Hematopoietic multipotent progenitor cell treated with erythropoietin and hydrocortisone succinate and interleukin-3 and kit ligand, for 15 days (in vitro differentiated cells): ENCODE measurements at regions not wholly inside any gene's neighbourhood (a gene's known extent, or its start where the extent isn't known, plus 50 kb on each side); places are given as distances from the start of the nearest gene placed in this dataset.
"Not testable (repeated sequence)": the region's sequence is repeated elsewhere in the genome, so short reads cannot be mapped to it uniquely, and the experiment has no call there.

Experiments used
- DNase-seq: peaks from one replicate; pipeline ENCODE4 v3.0.0-alpha.2; 2015; ENCODE audit warnings: low spot score

DNA sequence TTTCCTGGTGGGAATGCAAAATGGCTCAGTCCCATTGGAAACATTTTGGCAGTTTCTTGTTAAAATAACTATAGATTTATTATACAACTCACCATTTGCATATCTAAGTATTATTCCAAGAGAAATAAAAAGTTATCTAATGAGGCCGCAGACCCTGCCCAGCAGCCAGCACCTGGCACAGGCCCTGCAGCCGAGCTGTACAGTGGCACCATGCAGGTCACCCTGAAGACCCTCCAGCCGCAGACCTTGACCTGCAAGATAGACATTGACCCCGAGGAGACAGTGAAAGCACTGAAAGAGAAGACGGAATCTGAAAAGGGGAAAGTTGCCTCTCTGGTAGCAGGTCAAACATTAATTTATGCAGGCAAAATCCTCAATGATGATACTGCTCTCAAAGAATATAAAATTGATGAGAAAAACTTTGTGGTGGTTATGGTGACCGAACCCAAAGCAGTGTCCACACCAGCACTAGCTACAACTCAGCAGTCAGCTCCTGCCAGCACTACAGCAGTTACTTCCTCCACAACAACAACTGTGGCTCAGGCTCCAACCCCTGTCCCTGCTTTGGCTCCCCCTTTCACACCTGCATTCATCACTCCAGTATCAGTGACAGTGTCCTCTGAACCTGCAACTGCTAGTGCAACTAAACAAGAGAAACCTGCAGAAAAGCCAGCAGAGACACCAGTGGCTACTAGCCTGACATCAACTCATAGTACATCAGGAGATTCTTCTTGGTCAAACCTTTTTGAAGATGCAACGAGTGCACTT is 113.5 kb upstream of the SATB1 start:
- no peak for DNase-seq

DNA sequence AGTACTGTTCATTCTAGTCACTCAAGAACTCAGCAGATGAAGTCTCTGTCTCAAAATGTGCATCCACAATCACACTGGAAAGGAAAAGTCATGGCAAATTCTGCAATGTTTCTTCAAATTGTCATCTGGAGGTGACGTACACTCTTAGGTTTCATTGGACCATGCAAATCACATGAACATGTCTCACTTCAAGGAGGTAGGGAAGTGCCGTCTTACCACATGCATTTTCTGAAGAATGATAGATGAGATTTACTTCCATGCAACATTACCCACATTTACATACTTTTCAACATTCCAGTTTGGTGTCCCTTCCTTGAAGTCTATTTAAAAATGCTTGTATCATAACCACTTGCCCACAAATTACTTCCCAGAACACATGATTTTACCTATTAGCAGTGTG is 107.9 kb upstream of the SATB1 start:
- no peak for DNase-seq

DNA sequence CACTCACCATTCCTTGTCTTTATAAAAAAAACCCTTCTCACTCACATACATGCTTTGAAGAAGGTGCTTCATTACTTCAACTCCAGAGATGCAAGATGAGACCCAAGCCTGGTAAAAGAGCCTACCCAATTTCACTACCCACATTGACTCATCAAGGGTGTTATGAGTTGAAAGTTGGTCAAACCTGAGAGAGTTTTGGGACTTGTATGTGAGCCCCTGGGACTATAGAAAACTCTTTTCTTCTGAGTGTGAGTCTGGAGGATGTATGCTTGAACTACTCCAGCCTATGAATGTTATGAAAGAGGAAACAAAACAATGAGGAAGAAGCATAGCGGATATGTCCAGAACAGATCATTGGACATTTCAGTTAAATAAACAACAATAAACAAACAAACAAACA is 106.5 kb upstream of the SATB1 start:
- no peak for DNase-seq

DNA sequence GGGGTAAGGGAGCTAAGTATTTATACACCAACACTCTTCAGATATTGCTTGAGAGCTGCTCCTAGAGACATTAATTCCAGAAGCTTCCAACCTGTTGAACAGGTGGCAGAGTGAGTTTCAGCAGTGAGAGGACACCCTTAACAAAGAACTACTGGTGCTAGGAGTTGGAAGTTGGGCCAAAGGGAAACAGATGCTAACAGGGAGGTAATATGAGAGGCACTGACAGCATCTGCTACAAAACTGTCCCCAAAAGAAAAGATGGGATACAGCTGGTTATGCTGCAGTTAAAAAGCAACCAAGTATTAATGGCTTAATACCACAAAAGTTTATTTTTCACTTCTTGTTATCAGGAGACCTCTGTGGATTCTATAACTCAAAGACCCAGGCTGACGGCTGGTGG is 104.5 kb upstream of the SATB1 start:
- DNase-seq: no peak

DNA sequence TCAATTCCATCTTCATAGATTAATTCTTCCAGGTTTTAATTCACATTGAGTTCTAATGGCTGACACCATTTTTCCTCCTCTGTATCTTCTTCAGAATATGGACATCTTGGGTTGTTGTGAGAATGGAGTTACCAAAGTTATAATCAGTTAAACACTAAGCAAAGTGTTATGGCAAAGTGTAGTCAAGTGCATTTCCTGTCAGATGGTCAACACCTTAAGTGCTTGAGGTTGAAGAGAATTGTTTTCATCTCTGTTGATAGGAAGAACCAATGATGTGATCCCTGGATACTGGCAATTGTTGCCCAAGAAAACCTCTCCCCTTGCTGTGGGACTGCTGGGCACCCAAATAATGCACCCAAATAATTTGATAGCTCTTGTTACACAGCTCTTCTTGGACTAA is 102.6 kb upstream of the SATB1 start:
- DNase-seq: no peak

DNA sequence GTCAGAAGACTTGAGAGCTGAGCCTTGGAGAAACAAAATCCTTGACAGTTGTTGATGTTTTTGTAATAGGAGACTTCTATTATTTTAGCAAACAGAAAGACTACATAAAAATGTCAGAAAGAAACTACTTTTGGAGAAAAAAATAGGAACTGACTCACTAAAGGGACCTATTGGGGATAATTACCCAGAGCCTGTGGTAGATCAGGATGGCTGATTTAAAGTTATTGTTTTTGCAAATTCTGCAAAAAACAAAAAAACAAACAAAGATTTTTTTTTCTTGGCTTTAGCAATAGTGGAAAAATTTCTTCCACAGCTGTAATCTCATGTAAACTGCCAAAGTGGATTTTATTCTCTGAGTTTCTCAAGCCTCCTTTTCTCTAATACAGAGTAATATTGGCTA is 101.5 kb upstream of the SATB1 start:
- DNase-seq: no peak

DNA sequence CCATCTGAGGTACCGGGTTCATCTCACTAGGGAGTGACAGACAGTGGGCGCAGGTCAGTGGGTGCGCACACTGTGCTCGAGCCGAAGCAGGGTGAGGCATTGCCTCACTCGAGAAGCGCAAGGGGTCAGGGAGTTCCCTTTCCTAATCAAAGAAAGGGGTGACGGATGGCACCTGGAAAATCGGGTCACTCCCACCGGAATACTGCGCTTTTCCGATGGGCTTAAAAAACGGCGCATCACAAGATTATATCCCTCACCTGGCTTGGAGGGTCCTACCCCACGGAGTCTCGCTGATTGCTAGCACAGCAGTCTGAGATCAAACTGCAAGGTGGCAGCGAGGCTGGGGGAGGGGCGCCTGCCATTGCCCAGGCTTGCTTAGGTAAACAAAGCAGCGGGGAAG is 91.0 kb upstream of the SATB1 start:
- DNase-seq: not testable (repeated sequence)

DNA sequence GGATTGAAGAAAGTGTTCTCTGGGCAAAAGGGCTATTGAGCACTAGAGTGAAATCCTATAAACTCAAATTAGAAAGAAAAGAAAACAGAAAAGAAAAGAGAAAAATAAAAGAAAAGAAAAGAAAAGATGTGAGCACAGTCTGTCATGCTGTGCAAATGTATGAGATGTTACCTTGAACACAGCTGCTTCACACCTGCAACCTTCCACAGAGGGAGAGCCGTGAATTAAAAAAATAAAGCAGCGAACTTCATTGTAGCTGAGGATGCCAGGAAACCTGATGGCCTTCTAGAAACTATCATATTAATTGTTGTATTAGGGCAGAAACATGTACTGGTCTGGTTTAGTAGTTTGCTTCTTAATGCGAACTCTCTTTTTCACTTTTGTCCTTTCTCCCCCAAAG is 88.0 kb upstream of the SATB1 start:
- DNase-seq: no peak

DNA sequence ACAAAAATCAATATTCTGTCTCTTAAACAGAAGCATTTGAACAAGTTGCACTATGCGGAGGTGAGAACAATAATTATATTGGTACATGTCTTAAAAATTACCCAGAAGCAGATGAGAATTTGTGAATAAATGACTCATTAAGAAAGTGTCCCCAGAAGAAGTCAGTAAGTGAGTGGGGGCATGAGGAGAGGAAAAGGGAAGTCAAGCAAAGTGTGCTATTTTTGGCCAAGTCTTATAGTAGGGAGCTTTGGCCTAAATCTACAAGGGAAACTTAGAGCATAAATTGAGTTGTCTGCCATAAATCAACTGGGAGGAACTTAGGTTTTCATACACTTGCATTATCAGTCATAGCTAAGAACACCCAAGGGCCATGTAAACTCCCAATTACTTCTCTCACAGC is 86.9 kb upstream of the SATB1 start:
- DNase-seq: no peak

DNA sequence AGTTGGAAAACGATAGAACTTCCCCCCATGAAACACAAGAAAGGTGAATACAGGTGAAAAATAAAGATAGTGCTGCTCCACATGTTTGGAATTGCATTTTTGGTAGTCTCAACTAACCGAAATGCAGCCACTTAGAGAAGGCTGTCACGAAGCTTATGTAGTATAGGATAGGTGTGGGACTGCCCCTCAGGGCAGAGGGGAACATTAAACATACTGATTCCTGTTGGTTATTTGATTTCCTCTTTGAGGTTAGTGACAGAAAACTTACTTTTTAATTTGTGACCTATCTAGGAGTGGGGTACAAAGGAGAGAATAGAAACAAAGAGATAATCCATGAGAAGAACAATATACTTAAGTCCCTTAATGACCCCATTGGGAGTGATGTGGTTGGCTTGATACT is 85.8 kb upstream of the SATB1 start:
- DNase-seq: no peak

DNA sequence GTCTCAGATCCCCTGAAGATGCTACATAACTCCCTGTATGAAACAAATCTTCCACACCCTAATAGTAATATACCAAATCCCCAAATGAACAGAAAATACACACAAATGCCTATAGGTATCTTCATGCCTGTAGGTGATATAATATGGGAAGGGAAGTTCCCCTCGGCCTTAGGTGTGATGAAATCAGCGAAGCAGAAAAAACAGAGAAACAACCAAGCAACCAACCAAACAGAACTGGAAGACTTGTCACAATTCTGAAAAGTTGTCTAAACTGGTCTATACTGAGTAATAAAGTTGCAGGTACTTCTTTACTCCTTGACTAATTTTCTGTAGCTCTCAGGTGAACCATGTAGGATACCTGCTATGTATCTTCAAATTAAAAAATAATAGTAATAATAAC is 82.2 kb upstream of the SATB1 start:
- no peak for DNase-seq

DNA sequence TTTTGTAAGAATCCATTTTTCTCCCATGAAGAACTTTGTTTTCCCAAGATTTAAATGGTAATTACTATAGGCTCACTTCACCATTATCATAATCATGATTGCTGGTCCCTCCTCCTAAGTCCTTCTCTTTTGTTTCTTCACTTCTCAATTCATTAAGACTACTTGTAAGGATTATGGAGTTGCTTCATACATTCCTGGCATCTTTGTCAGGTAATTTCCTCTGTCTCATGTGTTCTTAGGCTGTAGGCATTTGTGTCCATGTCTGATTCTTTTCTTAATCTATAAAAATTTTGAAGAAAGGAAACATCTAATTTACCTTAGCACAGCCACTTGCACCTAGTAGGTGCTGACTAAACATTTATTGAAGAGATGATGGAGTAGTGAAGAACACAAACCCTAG is 79.9 kb upstream of the SATB1 start:
- no peak for DNase-seq

DNA sequence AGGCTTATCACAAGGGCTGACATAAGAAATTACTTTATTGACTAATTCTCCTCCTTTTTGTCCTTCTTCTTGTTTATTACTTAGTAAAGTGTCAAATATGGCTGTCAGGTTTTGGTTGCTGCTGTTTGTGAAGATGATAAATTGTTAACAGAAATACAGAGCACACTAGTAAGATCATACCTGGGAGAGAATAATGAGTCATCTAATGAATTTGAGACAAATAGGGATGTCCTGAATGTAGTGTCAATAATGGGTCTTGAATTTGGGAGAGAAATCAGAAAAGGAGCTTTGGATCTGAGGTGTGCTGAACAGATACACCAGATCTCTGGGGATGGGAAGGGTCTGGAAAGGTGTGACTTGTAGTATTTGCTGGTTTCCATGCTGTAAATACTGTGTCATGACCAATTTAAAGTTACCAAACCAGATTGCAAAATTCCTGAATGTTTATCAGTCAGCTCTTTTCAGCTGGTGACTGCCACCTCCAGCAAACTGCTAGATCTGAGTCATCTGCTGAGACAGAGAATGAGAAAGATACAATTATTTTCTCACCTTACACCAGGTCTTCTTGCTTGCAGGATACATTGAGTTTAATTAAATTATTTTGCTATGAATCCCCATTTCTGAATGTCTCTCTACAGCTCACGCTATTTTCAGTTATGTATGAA is 76.7 kb upstream of the SATB1 start:
- no peak for DNase-seq

DNA sequence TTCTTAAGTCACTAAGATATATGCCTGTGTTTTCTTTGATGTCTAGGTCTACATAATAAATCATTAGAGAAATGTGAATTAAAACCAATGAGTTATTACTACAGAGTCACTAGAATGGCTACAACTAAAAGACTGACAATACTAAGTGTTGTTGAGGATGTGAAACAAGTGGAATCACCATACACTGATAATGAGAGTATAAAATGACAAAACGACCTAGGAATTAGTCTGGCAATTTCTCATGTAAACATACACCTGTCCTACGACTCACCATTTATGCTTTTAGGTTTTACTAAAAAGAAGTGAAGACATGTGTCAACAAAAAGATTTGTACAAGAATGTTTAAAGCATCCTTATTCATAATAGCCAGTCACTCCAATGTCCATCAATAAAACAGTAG is 75.2 kb upstream of the SATB1 start:
- DNase-seq: no peak

DNA sequence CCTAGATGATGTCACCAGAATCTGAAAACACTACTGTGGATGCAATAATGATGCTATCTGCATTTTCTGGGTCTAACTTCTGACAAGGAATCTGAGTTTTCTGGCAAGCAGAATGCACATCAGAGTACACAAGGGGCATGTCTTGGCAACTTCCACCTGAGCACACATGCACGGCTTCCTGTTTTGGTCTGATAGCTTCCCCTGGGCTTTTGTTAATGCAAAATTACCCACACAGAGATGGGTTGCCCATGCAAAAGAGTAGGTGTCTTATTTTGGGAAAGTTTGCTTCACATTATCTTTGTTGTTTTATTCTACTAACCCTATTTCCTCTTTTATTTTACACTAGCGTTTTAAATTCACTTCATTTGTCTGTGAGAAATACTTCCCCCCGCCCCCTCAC is 74.2 kb upstream of the SATB1 start:
- DNase-seq: no peak

DNA sequence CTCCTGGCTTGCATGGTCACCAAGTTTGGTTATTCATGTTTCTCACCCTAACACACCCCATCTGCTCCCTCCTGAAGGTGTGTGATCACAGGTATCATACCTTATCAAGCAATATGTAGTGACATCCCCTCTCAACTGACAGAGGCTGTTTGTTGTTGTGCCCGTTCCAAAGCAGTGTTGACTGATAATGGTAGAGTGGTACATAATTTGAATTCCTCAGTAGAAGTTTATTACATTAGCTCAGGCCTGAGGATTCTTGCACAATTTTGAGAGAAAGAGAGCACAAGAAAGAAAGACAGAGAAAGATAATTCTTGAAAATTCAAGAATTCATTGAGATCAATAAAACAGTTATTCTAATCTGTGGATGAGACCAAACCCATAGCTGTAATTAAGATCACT is 69.1 kb upstream of the SATB1 start:
- no peak for DNase-seq

DNA sequence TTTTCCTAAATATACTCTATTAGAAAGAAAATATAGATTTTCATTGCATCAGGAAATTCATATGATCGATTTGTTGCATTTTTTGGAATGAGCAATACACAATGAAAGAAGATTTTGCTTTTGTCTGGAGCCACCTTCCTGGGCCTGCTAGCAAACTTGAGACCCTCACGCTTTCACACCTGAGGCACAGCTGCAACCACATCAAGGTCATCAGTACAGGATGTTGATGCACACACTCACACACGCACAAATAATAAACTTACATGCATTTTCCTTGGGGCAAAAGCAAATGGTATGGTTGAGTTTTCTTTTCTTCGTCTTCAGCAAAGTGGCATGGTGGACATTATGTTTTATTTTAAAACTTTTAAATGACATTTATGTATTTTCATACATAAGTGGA is 64.8 kb upstream of the SATB1 start:
- no peak for DNase-seq

DNA sequence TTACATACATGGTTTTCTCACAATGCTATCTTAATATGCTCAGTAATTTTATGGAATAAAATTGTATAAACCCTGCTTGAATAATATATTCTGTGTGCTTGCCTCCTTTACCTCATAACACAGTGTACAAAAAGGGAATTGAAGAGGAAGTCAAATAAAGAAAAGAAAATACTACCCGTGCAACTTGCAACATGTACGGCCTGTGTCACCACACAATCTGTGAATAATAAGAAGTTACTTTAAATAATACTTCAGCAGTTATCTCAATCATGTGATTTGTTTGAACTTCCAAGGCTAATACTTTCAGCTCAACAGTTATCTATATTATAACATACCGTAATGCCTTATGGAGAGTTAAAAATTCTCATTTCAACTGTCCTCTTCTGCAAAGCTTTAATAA is 58.1 kb upstream of the SATB1 start:
- DNase-seq: no peak

DNA sequence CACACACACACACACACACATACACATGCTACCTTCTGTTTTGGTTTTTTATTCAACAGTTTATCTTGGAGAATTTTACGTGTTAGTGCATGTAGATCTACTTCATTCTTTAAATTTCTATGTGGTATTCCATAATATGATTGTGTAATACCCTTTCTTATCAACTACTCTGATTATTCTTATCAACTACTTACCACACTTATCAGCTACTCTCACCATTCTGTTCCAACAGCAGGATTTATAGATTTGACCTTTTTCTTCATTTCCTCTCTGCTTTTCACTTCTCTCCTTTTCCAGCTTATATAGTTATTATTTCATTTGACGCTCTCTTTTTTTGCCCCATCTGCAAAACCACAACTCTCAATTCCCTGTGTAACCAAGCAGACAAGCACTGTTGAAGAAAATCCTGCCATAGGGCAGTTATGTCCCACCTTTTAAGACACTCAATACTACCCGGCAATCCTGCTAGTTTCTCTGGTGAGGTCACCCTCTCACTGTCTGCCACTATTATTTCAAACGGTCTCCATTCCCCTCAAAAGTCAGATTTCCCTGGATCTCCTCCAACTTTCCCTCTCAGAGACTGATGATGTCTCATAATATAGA is 56.9 kb upstream of the SATB1 start:
- DNase-seq: no peak

DNA sequence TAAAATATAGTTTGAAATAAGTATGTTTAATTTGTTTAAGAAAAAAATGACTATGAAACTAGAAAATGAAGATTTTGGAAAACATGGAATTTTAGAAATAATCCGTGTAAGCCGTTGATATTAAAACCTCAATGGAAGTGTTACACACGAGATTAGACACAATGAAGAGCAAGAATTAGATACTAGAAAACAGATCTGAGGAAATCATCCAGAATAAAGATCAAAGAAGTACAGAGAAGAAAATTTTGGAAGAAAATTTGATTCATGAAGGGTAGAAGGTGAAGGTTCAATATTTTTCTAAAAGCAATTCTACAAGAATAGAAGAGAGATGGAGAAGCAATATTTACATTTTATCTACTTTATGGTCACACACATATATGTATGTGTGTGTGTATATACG is 52.5 kb upstream of the SATB1 start:
- DNase-seq: no peak
